A673 (cell line): ENCODE measurements at regions not wholly inside any gene's neighbourhood (a gene's known extent, or its start where the extent isn't known, plus 50 kb on each side); places are given as distances from the start of the nearest gene placed in this dataset.

Source experiments
- CTCF ChIP-seq: fragments of 300-800, 200-600 bp; sonication (generic); conservative IDR thresholded peaks from 2 replicates; pipeline ENCODE4 v1.5.1; 2017; ENCODE audit warnings: low read depth, mild to moderate bottlenecking, antibody characterized with exemption, low read length, moderate library complexity, mixed read lengths
- EZH2 ChIP-seq: fragments of 200-600 bp; sonication (generic); IDR thresholded peaks from 2 replicates; pipeline ENCODE4 v1.6.1; 2017; ENCODE audit warnings: borderline replicate concordance, low read depth, mild to moderate bottlenecking, mixed read lengths, antibody characterized with exemption, low read length; ENCODE audit not compliant: poor library complexity, severe bottlenecking

GRCh38 chr10:8311526-8312070 is 257.1 kb downstream of the GATA3 start:
- no peak for TF ChIP-seq CTCF
- no peak for TF ChIP-seq EZH2
